Liver (tissue), 8 donors: ENCODE measurements at regions not wholly inside any gene's neighbourhood (a gene's known extent, or its start where the extent isn't known, plus 50 kb on each side); places are given as distances from the start of the nearest gene placed in this dataset.

ENCODE experiments used
- DNase-seq: peaks from one replicate; pipeline ENCODE4 v3.0.0-alpha.2; 2017; ENCODE audit warnings: low spot score
- H3K27ac ChIP-seq, 2 donors: one replicate each; pipeline ENCODE4 v1.7.0; 2013; ENCODE audit warnings: inconsistent platforms in 2 of 2, low read length in 2 of 2, control low read depth in 1 of 2, low read depth in 1 of 2, mild to moderate bottlenecking in 1 of 2
- H3K27me3 ChIP-seq, 4 donors: one replicate each; pipeline versions ENCODE4 v1.6.1 to v1.7.0; 2013; ENCODE audit warnings: low read length in 3 of 4, inconsistent platforms in 1 of 4, mild to moderate bottlenecking in 1 of 4, moderate library complexity in 1 of 4; ENCODE audit not compliant: control insufficient read depth in 4 of 4, insufficient read depth in 4 of 4
- H3K36me3 ChIP-seq, 4 donors: one replicate each; pipeline versions ENCODE4 v1.6.1 to v1.7.0; 2013; ENCODE audit warnings: low read length in 3 of 4, mild to moderate bottlenecking in 3 of 4, low read depth in 1 of 4, moderate library complexity in 1 of 4; ENCODE audit not compliant: control insufficient read depth in 4 of 4, insufficient read depth in 3 of 4
- H3K4me1 ChIP-seq, 4 donors: one replicate each; pipeline versions ENCODE4 v1.6.1 to v1.7.0; 2013; ENCODE audit warnings: low read length in 3 of 4, mild to moderate bottlenecking in 3 of 4, moderate library complexity in 1 of 4; ENCODE audit not compliant: control insufficient read depth in 4 of 4, insufficient read depth in 4 of 4
- H3K4me3 ChIP-seq, 3 donors: one replicate each; pipeline versions ENCODE4 v1.6.1 to v1.7.0; 2013; ENCODE audit warnings: low read length in 3 of 3, control low read depth in 1 of 3, low read depth in 1 of 3, mild to moderate bottlenecking in 1 of 3
- H3K9ac ChIP-seq, 2 donors: one replicate each; pipeline ENCODE4 v1.7.0; 2013; ENCODE audit warnings: low read length in 2 of 2, mild to moderate bottlenecking in 2 of 2, moderate library complexity in 2 of 2, control low read depth in 1 of 2, low read depth in 1 of 2
- H3K9me3 ChIP-seq, 4 donors: one replicate each; pipeline versions ENCODE4 v1.6.1 to v1.7.0; 2013; ENCODE audit warnings: low read length in 3 of 4; ENCODE audit not compliant: control insufficient read depth in 4 of 4
- EGR1 ChIP-seq, 2 donors: IDR thresholded peaks; 2 replicates each; pipeline ENCODE4 v1.6.1; 2016 to 2018; ENCODE audit warnings: antibody characterized with exemption in 2 of 2, low read depth in 2 of 2
- FOXA1 ChIP-seq: IDR thresholded peaks from 2 replicates; pipeline ENCODE4 v1.6.1; 2016; ENCODE audit warnings: antibody characterized with exemption
- GABPA ChIP-seq, 2 donors: IDR thresholded peaks in 1 of 2; conservative IDR thresholded peaks in 1 of 2; 2 replicates each; pipeline ENCODE4 v1.6.1; 2016; ENCODE audit warnings: antibody characterized with exemption in 2 of 2, mild to moderate bottlenecking in 1 of 2, moderate library complexity in 1 of 2
- HNF4A ChIP-seq, 2 donors: conservative IDR thresholded peaks; 2 replicates each; pipeline ENCODE4 v1.6.1; 2016; ENCODE audit warnings: antibody characterized with exemption in 2 of 2, mild to moderate bottlenecking in 2 of 2
- HNF4G ChIP-seq: IDR thresholded peaks from 2 replicates; pipeline ENCODE4 v1.6.1; 2016; ENCODE audit warnings: antibody characterized with exemption
- NR2F2 ChIP-seq: IDR thresholded peaks from 2 replicates; pipeline ENCODE4 v1.6.1; 2016; ENCODE audit warnings: antibody characterized with exemption
- RAD21 ChIP-seq, 2 donors: IDR thresholded peaks; 2 replicates each; pipeline ENCODE4 v1.6.1; 2016; ENCODE audit warnings: antibody characterized with exemption in 2 of 2, mild to moderate bottlenecking in 2 of 2
- RXRA ChIP-seq, 2 donors: IDR thresholded peaks; 2 replicates each; pipeline ENCODE4 v1.6.1; 2017 to 2018; ENCODE audit warnings: antibody characterized with exemption in 2 of 2, mild to moderate bottlenecking in 1 of 2
- SP1 ChIP-seq: IDR thresholded peaks from 2 replicates; pipeline ENCODE4 v1.6.1; 2018; ENCODE audit warnings: antibody characterized with exemption, mild to moderate bottlenecking
- TAF1 ChIP-seq: conservative IDR thresholded peaks from 2 replicates; pipeline ENCODE4 v1.6.1; 2016; ENCODE audit warnings: antibody characterized with exemption, mild to moderate bottlenecking
- YY1 ChIP-seq: IDR thresholded peaks from 2 replicates; pipeline ENCODE4 v1.6.1; 2016; ENCODE audit warnings: antibody characterized with exemption, mild to moderate bottlenecking
- WGBS: extraction: QIAGEN DNeasy Blood & Tissue Kit; methylation state at CpG from one replicate; pipeline ENCODE4 v1.1.7; 2013; 5-methylcytosine and 5-hydroxymethylcytosine counted together
- TF ChIP-seq, protein P1 (sequence below): fragments of 150-350 bp; IDR thresholded peaks from 2 replicates; pipeline ENCODE4 v1.5.1; 2017; ENCODE audit warnings: improper control_type of control experiment, low read depth, low read length; ENCODE audit not compliant: missing input control
- TF ChIP-seq, protein P2 (sequence below): IDR thresholded peaks from 2 replicates; pipeline ENCODE4 v1.6.1; 2016; ENCODE audit warnings: antibody characterized with exemption, mild to moderate bottlenecking
- TF ChIP-seq, protein P3 (sequence below): IDR thresholded peaks from 2 replicates; pipeline ENCODE4 v1.6.1; 2016; ENCODE audit warnings: antibody characterized with exemption
- TF ChIP-seq, protein P4 (sequence below): IDR thresholded peaks from 2 replicates; pipeline ENCODE4 v1.6.1; 2016; ENCODE audit warnings: antibody characterized with exemption
- TF ChIP-seq, protein P5 (sequence below): IDR thresholded peaks from 2 replicates; pipeline ENCODE4 v1.6.1; 2016; ENCODE audit warnings: antibody characterized with exemption
- donor health status: healthy.
- donor health status: healthy.
- donor health status: healthy.
- donor health status: healthy.
- donor health status: healthy.

DNA sequence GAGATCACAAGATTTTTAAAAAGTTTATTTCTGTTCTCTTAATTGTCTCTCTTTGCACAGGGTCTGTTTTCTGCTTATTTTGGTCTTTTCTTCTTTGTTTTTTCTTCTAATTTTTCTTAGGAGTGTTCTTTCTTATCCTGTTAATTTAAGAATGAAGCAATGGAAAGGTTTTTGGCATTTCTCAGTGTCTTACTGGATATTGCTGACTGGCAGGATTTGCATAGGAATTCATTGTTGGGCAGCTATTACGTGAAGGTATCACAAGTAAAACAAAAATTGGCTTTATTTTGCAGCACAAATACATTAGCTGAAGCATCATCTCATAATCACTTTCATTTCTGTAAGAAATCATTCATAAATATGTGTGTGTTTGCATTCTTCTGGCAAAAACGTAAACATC lies 566.9 kb upstream of the CDH6 start (continued):
- TF ChIP-seq, protein P1, sequence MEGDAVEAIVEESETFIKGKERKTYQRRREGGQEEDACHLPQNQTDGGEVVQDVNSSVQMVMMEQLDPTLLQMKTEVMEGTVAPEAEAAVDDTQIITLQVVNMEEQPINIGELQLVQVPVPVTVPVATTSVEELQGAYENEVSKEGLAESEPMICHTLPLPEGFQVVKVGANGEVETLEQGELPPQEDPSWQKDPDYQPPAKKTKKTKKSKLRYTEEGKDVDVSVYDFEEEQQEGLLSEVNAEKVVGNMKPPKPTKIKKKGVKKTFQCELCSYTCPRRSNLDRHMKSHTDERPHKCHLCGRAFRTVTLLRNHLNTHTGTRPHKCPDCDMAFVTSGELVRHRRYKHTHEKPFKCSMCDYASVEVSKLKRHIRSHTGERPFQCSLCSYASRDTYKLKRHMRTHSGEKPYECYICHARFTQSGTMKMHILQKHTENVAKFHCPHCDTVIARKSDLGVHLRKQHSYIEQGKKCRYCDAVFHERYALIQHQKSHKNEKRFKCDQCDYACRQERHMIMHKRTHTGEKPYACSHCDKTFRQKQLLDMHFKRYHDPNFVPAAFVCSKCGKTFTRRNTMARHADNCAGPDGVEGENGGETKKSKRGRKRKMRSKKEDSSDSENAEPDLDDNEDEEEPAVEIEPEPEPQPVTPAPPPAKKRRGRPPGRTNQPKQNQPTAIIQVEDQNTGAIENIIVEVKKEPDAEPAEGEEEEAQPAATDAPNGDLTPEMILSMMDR = no peak

DNA sequence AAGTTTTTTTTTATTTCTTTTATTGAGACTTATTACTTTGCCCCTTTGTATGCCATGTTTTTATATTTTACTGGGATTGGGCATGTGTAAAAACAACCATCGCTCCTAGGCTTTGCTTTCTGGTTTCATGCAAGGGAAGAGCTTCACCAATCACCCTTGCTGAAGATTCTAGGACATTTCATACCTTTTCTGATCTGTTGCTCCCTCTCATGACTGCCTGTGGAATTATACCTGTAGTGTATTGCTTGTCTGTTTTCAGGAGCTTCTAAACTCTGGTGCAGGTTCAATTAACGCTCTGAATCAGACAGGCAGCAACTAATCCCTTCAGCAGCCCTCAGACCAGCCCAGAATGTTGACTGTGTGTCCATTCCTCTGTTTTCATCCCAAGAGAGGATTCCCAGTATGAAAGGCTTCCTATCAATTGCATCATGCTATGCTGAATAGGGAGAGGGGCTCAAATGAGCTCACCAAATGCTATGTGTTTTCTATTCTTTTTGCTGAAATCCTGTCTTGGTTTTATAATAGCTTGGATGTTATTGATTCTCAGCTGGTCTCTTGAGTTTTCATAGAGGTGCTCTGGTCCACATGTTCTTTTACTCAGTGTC lies 572.9 kb upstream of the CDH6 start:
- Histone ChIP-seq H3K9ac (no peak overlapping the region), H3K4me1 (no peaks in the 10 kb centered on the region), H3K27me3 (no peaks in the 10 kb centered on the region), H3K27ac (no peak overlapping the region), H3K36me3 (no peaks in the 10 kb centered on the region), H3K4me3 (no peak overlapping the region), H3K9me3 (no peaks in the 10 kb centered on the region)
- 89% methylated on average over 2 of the region's 2 CpGs for WGBS
- DNase-seq = no peak
- peak; percentile 66 to 67 for TF ChIP-seq RAD21 (IDR thresholded peaks at IDR 0.05)
- TF ChIP-seq EGR1 (IDR thresholded peaks at IDR 0.05; ENCODE audit: low read depth in 2 of 2) = no peak
- no peak for TF ChIP-seq HNF4A (conservative IDR thresholded peaks at IDR 0.05)
- TF ChIP-seq, protein P1 = peak; percentile 26
- no peak for TF ChIP-seq HNF4G

DNA sequence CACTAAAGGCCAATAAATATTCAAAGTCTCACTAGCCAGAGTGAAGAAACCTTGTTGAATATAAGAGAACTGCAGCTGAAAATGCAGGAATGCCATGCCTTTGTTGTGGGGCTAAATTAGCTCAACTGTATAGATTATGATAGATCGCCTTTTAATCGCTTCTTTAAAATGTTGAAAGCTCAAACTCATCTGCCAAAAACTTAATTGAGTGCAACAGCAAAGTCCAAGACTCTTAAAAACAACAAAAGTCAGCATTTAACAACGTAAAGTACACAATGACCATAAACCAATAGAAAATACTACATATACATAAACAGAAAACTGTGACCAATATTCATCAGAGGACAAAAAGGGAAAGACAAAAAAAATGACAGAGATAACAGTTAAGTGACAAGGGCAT lies 585.0 kb upstream of the CDH6 start:
- Histone ChIP-seq H3K9ac (no peak overlapping the region), H3K9me3 (no peaks in the 10 kb centered on the region), H3K4me3 (no peak overlapping the region), H3K4me1 (peaks cover 0 to 24% (median 14%) of the 10 kb centered on the region in 4 donors), H3K27me3 (no peaks in the 10 kb centered on the region), H3K36me3 (no peaks in the 10 kb centered on the region), H3K27ac (no peak overlapping the region)
- DNase-seq = no peak
- no peak for TF ChIP-seq TAF1
- TF ChIP-seq YY1 = no peak
- TF ChIP-seq, protein P2, sequence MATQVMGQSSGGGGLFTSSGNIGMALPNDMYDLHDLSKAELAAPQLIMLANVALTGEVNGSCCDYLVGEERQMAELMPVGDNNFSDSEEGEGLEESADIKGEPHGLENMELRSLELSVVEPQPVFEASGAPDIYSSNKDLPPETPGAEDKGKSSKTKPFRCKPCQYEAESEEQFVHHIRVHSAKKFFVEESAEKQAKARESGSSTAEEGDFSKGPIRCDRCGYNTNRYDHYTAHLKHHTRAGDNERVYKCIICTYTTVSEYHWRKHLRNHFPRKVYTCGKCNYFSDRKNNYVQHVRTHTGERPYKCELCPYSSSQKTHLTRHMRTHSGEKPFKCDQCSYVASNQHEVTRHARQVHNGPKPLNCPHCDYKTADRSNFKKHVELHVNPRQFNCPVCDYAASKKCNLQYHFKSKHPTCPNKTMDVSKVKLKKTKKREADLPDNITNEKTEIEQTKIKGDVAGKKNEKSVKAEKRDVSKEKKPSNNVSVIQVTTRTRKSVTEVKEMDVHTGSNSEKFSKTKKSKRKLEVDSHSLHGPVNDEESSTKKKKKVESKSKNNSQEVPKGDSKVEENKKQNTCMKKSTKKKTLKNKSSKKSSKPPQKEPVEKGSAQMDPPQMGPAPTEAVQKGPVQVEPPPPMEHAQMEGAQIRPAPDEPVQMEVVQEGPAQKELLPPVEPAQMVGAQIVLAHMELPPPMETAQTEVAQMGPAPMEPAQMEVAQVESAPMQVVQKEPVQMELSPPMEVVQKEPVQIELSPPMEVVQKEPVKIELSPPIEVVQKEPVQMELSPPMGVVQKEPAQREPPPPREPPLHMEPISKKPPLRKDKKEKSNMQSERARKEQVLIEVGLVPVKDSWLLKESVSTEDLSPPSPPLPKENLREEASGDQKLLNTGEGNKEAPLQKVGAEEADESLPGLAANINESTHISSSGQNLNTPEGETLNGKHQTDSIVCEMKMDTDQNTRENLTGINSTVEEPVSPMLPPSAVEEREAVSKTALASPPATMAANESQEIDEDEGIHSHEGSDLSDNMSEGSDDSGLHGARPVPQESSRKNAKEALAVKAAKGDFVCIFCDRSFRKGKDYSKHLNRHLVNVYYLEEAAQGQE = no peak
- TF ChIP-seq RAD21 (IDR thresholded peaks at IDR 0.05) = no peak
- TF ChIP-seq GABPA (IDR thresholded peaks at IDR 0.05 in 1 of 2, conservative IDR thresholded peaks at IDR 0.05 in 1 of 2) = no peak
- TF ChIP-seq, protein P3, sequence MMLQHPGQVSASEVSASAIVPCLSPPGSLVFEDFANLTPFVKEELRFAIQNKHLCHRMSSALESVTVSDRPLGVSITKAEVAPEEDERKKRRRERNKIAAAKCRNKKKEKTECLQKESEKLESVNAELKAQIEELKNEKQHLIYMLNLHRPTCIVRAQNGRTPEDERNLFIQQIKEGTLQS = no peak
- TF ChIP-seq, protein P4, sequence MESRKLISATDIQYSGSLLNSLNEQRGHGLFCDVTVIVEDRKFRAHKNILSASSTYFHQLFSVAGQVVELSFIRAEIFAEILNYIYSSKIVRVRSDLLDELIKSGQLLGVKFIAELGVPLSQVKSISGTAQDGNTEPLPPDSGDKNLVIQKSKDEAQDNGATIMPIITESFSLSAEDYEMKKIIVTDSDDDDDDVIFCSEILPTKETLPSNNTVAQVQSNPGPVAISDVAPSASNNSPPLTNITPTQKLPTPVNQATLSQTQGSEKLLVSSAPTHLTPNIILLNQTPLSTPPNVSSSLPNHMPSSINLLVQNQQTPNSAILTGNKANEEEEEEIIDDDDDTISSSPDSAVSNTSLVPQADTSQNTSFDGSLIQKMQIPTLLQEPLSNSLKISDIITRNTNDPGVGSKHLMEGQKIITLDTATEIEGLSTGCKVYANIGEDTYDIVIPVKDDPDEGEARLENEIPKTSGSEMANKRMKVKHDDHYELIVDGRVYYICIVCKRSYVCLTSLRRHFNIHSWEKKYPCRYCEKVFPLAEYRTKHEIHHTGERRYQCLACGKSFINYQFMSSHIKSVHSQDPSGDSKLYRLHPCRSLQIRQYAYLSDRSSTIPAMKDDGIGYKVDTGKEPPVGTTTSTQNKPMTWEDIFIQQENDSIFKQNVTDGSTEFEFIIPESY = no peak
- TF ChIP-seq FOXA1 = no peak
- no peak for TF ChIP-seq NR2F2
- no peak for TF ChIP-seq EGR1 (IDR thresholded peaks at IDR 0.05; ENCODE audit: low read depth in 2 of 2)
- no peak for TF ChIP-seq SP1
- TF ChIP-seq, protein P1 = no peak
- no peak for TF ChIP-seq RXRA (IDR thresholded peaks at IDR 0.05)
- TF ChIP-seq HNF4G = no peak
- TF ChIP-seq HNF4A (conservative IDR thresholded peaks at IDR 0.05) = no peak
- TF ChIP-seq, protein P5, sequence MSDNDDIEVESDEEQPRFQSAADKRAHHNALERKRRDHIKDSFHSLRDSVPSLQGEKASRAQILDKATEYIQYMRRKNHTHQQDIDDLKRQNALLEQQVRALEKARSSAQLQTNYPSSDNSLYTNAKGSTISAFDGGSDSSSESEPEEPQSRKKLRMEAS = no peak
- 80% methylated on average over 3 of the region's 3 CpGs for WGBS
